Right ventricle myocardium superior (tissue), 1 donor: ENCODE measurements at regions not wholly inside any gene's neighbourhood (a gene's known extent, or its start where the extent isn't known, plus 50 kb on each side); places are given as distances from the start of the nearest gene placed in this dataset.
"Not testable (repeated sequence)": the region's sequence is repeated elsewhere in the genome, so short reads cannot be mapped to it uniquely, and the experiment has no call there.

Source experiments
- ATAC-seq: fragments of 200-7000 bp; cut with Tn5 transposase; one replicate; pipeline ENCODE4 v1.9.1; 2020; ENCODE audit warnings: mild to moderate bottlenecking; ENCODE audit not compliant: poor library complexity
- DNase-seq: peaks from one replicate; pipeline ENCODE4 v3.0.0-alpha.2; 2020
- intact Hi-C: fragments of 100-400 bp; cut with DNase I; formaldehyde crosslinking; loops from one replicate; pipeline ENCODE4 v1.11.2; 2022
- donor health status: DM: no; HTN: yes; CAD: no; lungs with severe emphysema.

GRCh38 chr6:22727710-22728109, 158.3 kb downstream of the HDGFL1 start:
- intact Hi-C loops = no loop called here
- no peak for DNase-seq
- no peak for ATAC-seq

- DNase-seq (no peak), ATAC-seq (no peak)
- intact Hi-C loops = no loop called here
Measured at GRCh38 chr6:22732176-22732970, 163.0 kb downstream of the HDGFL1 start.

GRCh38 chr6:22736740-22737139, 167.4 kb downstream of the HDGFL1 start:
- intact Hi-C loops = no loop called here
- ATAC-seq = no peak
- DNase-seq = no peak

GRCh38 chr6:22737331-22737730, 168.0 kb downstream of the HDGFL1 start:
- intact Hi-C loops = no loop called here
- ATAC-seq (no peak), DNase-seq (no peak)

- DNase-seq = no peak
- no peak for ATAC-seq
- intact Hi-C loops = no loop called here
Measured at GRCh38 chr6:22738194-22738593, 168.8 kb downstream of the HDGFL1 start.

GRCh38 chr6:22747571-22747970, 178.2 kb downstream of the HDGFL1 start:
- DNase-seq (no peak), ATAC-seq (no peak)
- intact Hi-C loops = no loop called here

GRCh38 chr6:22748681-22749080, 179.3 kb downstream of the HDGFL1 start:
- intact Hi-C loops = no loop called here
- DNase-seq (no peak), ATAC-seq (no peak)

- DNase-seq (no peak), ATAC-seq (no peak)
- intact Hi-C loops = no loop called here
Measured at GRCh38 chr6:22749696-22750095, 180.3 kb downstream of the HDGFL1 start.

GRCh38 chr6:22751223-22751622, 181.9 kb downstream of the HDGFL1 start:
- DNase-seq = no peak
- intact Hi-C loops = no loop called here
- ATAC-seq = no peak

GRCh38 chr6:22752522-22752921, 183.2 kb downstream of the HDGFL1 start:
- intact Hi-C loops = no loop called here
- DNase-seq = no peak
- no peak for ATAC-seq

GRCh38 chr6:22754061-22754460, 184.7 kb downstream of the HDGFL1 start:
- no peak for DNase-seq
- intact Hi-C loops = no loop called here
- no peak for ATAC-seq

- DNase-seq = no peak
- intact Hi-C loops = no loop called here
- no peak for ATAC-seq
Measured at GRCh38 chr6:22755605-22756004, 186.2 kb downstream of the HDGFL1 start.

GRCh38 chr6:22756365-22756764, 187.0 kb downstream of the HDGFL1 start:
- no peak for ATAC-seq
- intact Hi-C loops = no loop called here
- no peak for DNase-seq

- ATAC-seq (no peak), DNase-seq (no peak)
- intact Hi-C loops = no loop called here
Measured at GRCh38 chr6:22764496-22764895, 195.1 kb downstream of the HDGFL1 start.

- DNase-seq (no peak), ATAC-seq (no peak)
- intact Hi-C loops = no loop called here
Measured at GRCh38 chr6:22765015-22765414, 195.6 kb downstream of the HDGFL1 start.

GRCh38 chr6:22766979-22767378, 197.6 kb downstream of the HDGFL1 start:
- intact Hi-C loops = no loop called here
- ATAC-seq (no peak), DNase-seq (no peak)

GRCh38 chr6:22770054-22770453, 200.7 kb downstream of the HDGFL1 start:
- intact Hi-C loops = no loop called here
- no peak for ATAC-seq
- DNase-seq = no peak

GRCh38 chr6:22774129-22774528, 204.8 kb downstream of the HDGFL1 start:
- intact Hi-C loops = no loop called here
- DNase-seq (no peak), ATAC-seq (no peak)

GRCh38 chr6:22778438-22778837, 209.1 kb downstream of the HDGFL1 start:
- DNase-seq, ATAC-seq, intact Hi-C loops: not testable (repeated sequence)

GRCh38 chr6:22779062-22779461, 209.7 kb downstream of the HDGFL1 start:
- ATAC-seq (no peak), DNase-seq (no peak)
- intact Hi-C loops = no loop called here

- DNase-seq = no peak
- intact Hi-C loops = no loop called here
- ATAC-seq = no peak
Measured at GRCh38 chr6:22783931-22784330, 214.6 kb downstream of the HDGFL1 start.
